GM18519 (cell line): ENCODE measurements at regions not wholly inside any gene's neighbourhood (a gene's known extent, or its start where the extent isn't known, plus 50 kb on each side); places are given as distances from the start of the nearest gene placed in this dataset.
"Not testable (repeated sequence)": the region's sequence is repeated elsewhere in the genome, so short reads cannot be mapped to it uniquely, and the experiment has no call there.

Experiments used
- ATAC-seq: cut with Tn5 transposase; IDR thresholded peaks from one replicate; pipeline ENCODE4 v1.9.1; 2021; ENCODE audit warnings: mild to moderate bottlenecking, moderate library complexity; ENCODE audit not compliant: unreplicated experiment, low FRiP score

DNA sequence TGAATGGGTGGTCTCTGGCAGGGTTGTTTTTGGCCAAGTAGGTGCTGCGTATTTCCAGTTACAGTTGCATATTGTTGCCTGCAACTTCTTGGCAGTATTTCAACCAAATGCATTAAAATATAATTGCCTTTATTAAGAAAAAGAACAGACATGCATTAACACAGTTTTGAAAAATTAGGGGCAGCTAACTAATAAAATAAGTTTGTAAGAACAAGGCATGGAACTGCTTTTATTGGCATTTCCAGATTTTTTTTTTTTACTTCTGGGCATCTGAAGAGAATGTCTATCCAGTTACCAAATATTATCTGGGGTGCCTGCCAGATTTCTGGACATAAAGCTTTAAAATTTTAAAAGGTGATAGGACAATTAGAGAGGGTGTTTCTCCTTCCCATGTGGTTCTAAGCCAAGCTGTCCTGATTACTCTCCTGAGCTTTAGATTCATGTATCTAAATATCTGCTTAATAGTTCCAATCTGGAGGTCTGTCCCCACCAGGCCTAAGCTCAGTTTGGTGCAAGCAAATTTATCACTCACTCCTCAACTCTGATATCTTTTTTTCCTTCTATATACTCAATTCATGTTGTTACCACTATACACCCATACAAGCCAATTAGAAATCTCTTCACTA, 553.3 kb upstream of the USP24 start:
- no peak for ATAC-seq

DNA sequence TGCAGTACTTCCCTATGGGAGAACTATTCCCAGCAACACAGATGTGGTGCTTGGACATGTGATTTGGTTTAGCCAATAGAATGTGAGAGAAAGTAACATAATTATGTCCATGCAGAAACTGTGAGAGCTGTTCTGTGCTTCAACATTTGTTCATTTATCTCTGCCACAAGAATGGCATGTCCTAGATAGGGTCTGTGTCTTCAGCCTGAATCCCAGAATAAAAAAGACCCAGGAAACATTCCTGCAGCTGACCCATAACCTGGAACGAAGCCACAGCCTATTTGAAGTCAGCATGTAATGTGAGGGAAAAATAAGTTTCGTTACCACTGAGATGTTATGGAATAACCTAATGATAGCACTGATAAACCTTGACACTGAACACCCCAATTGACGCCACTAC, 552.0 kb upstream of the USP24 start:
- no peak for ATAC-seq

- not testable (repeated sequence) for ATAC-seq
Observed at GRCh38 chr1:55765505-55765904, 550.3 kb upstream of the USP24 start.

- ATAC-seq: no peak
Observed at GRCh38 chr1:55751776-55752175, 536.6 kb upstream of the USP24 start.

DNA sequence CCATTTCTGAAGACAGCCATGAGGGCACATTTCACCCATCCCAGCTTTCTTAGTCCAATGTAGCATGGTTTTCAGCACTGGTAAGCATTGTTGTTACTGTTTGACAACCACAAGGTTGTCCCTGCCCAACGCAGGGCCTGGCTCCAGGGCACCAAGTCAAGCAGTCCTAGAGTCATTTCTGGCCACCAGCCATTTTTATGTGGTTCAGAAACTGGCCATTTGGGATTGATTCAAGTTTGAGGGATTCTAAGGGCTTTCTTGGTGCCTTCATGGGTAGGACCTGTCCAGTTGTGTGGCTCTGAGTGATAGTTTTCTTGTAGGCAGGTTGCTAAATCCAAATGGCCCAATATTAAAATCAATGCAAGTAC, 535.4 kb upstream of the USP24 start:
- no peak for ATAC-seq

- no peak for ATAC-seq
Observed at GRCh38 chr1:55749975-55750627, 534.9 kb upstream of the USP24 start.

DNA sequence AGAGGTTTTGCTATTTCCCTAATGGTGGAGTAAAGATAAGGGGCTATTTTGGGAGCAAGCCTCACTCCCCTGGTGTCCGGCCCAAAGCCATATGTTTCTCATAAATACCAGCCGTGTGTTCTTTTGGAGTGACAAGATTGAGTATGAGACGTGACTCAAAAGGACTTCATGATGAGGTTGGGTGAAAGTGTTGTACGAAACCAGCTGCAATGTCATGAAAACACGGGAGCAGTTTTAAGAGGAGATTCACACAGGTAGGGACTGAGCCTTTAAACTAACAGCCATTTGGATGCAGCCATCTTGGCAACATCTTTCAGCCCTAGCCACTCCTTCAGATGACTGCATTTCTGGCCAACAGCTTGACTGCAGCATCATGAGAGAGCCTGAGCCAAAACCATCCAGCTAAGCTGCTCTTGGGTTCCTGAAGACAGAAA, 532.3 kb upstream of the USP24 start:
- ATAC-seq: no peak

DNA sequence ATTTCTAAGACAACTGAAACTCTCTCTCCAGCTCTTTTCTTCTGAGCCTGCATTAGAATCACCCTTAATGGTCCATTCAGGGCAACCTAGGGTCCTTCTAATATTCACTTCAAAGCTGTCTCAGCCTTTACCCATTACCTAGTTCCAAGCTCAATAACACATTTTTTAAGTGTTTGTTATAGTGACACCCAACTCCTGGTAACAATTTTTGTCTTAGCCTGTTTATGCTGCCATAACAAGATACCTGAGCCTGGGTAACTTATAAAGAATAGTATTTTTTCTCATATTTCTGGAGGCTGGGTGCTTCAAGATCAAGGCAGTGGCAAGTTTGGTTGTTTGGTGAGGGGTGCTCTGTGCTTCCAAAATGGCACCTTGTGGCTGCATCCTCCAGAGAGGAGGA, 531.5 kb upstream of the USP24 start:
- no peak for ATAC-seq

GRCh38 chr1:55741516-55741915, 526.4 kb upstream of the USP24 start:
- no peak for ATAC-seq

GRCh38 chr1:55735106-55735505, 519.9 kb upstream of the USP24 start:
- ATAC-seq: no peak

- no peak for ATAC-seq
Observed at GRCh38 chr1:55726994-55727393, 511.8 kb upstream of the USP24 start.

- no peak for ATAC-seq
Observed at GRCh38 chr1:55725378-55725777, 510.2 kb upstream of the USP24 start.

DNA sequence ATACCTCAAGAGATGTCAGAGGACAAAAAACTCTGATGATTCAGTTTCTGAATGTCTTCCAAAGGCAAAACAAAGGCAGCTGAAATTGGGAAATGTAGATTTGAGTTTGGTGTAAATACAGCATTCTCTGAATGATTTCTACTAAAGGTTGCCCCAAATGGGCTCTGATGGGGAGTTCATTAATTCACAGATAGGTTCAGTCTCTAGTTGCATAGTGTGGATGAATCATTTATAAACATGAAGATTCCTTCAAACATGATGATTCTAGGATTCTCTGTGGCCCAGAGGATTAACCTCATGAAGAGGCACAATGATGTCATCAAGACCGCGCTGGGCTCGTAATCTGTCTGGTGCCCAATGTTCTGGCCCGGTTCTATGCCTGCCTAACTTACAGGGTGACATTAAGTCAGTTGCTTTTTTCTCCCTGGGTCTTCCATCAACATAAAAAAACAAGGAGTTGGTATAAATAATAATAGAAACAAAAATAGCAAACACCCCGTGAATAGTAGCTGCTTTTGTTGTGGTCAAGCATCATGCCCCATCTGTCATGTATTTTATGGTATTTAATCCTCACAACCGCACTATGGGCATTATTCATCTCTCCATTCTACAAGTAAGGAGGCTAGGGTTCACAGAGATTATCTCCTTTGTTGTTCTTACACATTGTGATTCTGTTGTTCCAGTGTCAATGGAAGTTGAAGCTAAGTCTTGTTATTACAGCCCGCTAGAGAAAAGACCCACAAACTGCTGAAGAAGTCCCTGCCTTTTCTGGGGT, 509.6 kb upstream of the USP24 start:
- ATAC-seq: no peak

- ATAC-seq: no peak
Observed at GRCh38 chr1:55723001-55723400, 507.8 kb upstream of the USP24 start.

GRCh38 chr1:55720261-55720660, 505.1 kb upstream of the USP24 start:
- ATAC-seq: no peak

- no peak for ATAC-seq
Observed at GRCh38 chr1:55718758-55719671, 503.9 kb upstream of the USP24 start.

GRCh38 chr1:55717111-55717510, 501.9 kb upstream of the USP24 start:
- no peak for ATAC-seq

DNA sequence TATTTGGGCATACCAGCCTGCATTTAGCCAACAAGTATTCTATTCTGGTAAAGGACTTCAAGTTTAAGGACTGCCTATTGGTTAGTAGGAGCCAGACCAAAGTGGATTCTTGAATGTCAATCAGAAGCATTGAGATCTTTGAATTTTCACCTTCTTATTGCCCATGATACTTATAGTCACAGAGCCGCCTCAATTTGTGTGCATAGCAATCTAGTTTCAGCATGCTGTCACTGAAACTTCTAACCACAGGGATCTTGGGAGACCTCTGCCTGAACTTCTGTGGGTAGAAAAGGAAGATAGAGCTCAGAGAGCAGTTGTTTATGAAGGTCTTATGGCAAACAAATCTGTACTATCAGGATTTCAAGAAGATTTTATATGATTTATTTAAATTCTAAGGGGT, 501.4 kb upstream of the USP24 start:
- no peak for ATAC-seq

DNA sequence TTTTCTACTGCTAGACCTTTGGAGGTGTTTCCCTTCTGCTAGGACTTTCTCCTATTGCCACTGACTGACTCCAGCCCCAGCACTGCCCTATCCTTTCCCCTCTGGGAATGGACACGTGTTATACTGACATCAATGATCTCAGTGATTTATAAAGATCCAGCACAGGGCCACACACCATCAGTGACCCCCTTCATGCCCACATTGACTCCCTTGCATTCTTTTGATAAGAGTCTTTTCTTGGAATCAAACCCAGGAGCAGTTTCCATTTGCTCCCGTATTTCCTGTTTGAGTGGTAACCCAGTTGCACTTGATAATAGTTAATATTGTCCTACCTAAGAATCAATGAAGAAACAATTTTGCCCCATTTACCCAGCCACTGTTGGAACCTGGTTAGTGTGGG, 501.0 kb upstream of the USP24 start:
- no peak for ATAC-seq

- no peak for ATAC-seq
Observed at GRCh38 chr1:55714230-55714629, 499.1 kb upstream of the USP24 start.

DNA sequence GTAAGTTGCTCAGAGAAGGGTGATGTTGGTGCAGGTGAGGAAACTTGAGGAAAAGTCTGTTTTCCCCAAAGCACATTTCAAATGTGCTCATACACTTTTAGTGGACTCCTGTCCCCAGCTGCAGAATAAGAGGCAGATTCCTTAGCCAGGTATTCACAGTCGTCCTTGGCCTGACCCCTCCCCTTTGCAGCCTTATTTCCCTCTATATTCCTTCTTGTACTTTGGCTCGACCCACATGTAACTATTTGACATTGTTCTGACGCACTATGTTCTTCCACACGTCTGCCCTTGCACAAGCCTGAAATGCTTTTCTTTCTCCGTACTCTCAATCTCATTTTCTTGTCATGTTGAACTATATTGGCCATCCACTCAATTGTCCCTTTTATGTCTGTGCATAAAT, 498.4 kb upstream of the USP24 start:
- ATAC-seq: no peak
